ENCODE measurements at regions not wholly inside any gene's neighbourhood (a gene's known extent, or its start where the extent isn't known, plus 50 kb on each side); places are given as distances from the start of the nearest gene placed in this dataset.

DNA sequence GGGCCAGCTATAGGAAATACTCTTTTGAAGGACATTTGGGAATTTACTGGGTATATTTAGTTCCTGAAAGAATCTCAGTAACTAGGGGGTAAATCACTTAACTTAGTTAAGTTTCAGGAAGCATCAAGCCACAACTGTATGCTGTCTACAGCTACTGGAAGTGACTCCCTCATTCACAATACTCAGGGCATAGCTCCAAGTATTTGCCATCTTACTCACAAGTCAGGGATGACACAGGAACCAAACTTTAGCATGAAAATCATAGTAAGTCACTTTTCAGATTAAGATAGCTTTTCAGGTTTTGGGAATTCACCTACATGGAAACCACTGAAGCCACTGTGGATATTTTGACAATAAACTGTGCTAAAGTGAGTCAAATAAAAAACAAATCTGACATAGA lies 242.4 kb upstream of the ATP10B start:
- intact Hi-C loops (cut with DNase I): no loop called here
- no peak for TF ChIP-seq POLR2A (IDR thresholded peaks at IDR 0.05)
- TF ChIP-seq, protein P1, sequence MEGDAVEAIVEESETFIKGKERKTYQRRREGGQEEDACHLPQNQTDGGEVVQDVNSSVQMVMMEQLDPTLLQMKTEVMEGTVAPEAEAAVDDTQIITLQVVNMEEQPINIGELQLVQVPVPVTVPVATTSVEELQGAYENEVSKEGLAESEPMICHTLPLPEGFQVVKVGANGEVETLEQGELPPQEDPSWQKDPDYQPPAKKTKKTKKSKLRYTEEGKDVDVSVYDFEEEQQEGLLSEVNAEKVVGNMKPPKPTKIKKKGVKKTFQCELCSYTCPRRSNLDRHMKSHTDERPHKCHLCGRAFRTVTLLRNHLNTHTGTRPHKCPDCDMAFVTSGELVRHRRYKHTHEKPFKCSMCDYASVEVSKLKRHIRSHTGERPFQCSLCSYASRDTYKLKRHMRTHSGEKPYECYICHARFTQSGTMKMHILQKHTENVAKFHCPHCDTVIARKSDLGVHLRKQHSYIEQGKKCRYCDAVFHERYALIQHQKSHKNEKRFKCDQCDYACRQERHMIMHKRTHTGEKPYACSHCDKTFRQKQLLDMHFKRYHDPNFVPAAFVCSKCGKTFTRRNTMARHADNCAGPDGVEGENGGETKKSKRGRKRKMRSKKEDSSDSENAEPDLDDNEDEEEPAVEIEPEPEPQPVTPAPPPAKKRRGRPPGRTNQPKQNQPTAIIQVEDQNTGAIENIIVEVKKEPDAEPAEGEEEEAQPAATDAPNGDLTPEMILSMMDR (IDR thresholded peaks at IDR 0.05): no peak
- DNase-seq: no peak

DNA sequence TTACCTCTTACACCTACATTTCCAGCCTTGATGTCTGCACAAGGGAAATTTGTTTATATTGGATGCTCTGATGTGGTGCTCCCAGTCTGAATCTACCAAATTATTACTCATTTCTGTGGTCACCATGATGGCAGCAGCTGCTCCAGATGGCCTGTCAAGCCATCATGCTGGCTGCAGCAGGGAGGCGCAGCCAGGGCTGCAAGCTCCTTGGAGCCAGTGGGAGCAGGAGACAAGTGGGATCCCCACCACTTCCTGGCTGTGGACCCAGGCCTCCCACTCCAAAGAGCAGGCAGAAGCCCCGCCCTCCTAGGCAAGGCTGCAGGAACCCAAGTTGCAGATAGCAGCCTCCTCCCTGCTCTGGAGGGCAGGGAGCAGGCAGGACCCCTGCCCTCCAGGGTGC lies 241.1 kb upstream of the ATP10B start:
- H3K9me3 ChIP-seq (replicated peaks in 1 of 3): no peaks in the 10 kb centered on the region
- no peaks in the 10 kb centered on the region for H3K27me3 ChIP-seq
- DNase-seq: no peak
- H3K4me1 ChIP-seq (replicated peaks in 1 of 2): no peaks in the 10 kb centered on the region
- intact Hi-C loops (cut with DNase I): no loop called here
- no peaks in the 10 kb centered on the region for H3K36me3 ChIP-seq (replicated peaks in 1 of 2)
- H3K27ac ChIP-seq: no peak overlapping the region
- WGBS, 4 donors: 75 to 84% (median 80%) methylated on average over 1 to 2 of the region's 2 CpGs
- no peak for TF ChIP-seq POLR2A (IDR thresholded peaks at IDR 0.05)
- TF ChIP-seq, protein P1 (IDR thresholded peaks at IDR 0.05): no peak
- no peak overlapping the region for H3K4me3 ChIP-seq

More for the DNA sequence above, 242.4 kb upstream of the ATP10B start:
- no peaks in the 10 kb centered on the region for H3K36me3 ChIP-seq (replicated peaks in 1 of 2)
- H3K27me3 ChIP-seq: no peaks in the 10 kb centered on the region
- H3K9me3 ChIP-seq (replicated peaks in 1 of 3): no peaks in the 10 kb centered on the region
- H3K4me3 ChIP-seq: no peak overlapping the region
- no peak overlapping the region for H3K27ac ChIP-seq
- H3K4me1 ChIP-seq (replicated peaks in 1 of 2): no peaks in the 10 kb centered on the region

DNA sequence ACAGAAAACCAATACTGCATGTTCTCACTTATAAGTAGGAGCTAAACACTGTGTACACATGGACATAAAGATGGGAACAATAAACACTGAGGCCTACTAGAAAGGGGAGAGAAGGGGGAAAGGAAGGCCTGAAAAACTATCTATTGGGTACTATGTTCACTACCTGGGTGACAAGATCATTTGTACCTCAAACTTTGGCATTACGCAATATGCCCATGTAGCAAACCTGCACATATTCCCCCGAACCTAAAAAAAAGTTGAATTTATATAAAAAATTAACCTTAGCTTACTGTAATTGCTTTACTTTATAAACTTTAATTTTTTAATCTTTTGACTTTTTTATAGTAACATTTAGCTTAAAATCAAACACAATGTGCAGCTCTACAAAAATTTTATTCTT lies 237.6 kb upstream of the ATP10B start:
- Histone ChIP-seq H3K4me1 (replicated peaks in 1 of 2) (no peaks in the 10 kb centered on the region), H3K36me3 (replicated peaks in 1 of 2) (no peaks in the 10 kb centered on the region), H3K4me3 (no peak overlapping the region), H3K27me3 (no peaks in the 10 kb centered on the region), H3K27ac (no peak overlapping the region), H3K9me3 (replicated peaks in 1 of 3) (no peaks in the 10 kb centered on the region)
- 92 to 98% (median 96%) methylated on average over 2 of the region's 2 CpGs for WGBS, 4 donors
- intact Hi-C loops (cut with DNase I): no loop called here
- TF ChIP-seq POLR2A (IDR thresholded peaks at IDR 0.05): no peak
- TF ChIP-seq, protein P1 (IDR thresholded peaks at IDR 0.05): no peak
- DNase-seq: no peak

DNA sequence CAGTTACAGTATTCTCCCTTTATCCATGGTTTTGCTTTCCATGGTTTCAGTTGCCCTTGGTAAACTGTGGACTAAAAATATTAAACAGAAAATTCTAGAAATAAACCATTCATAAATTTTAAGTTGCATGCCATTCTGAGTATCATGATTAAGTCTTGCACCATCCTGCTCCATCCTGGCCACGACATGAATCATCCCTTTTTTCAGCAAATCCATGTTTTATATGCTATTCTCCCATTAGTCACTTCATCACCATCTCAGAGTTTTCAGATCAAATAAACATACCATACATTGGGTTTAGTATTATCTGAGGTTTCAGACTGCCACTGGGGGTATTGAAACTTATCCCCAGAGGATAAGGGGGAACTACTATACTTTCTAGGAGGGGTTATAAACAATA lies 234.4 kb upstream of the ATP10B start:
- WGBS, 4 donors: 25 to 43% (median 33%) methylated on average over 1 of the region's 1 CpG
- DNase-seq: no peak
- intact Hi-C loops (cut with DNase I): no loop called here
- Histone ChIP-seq H3K9me3 (replicated peaks in 1 of 3) (no peaks in the 10 kb centered on the region), H3K27ac (no peak overlapping the region), H3K4me1 (replicated peaks in 1 of 2) (no peaks in the 10 kb centered on the region), H3K27me3 (no peaks in the 10 kb centered on the region), H3K4me3 (no peak overlapping the region), H3K36me3 (replicated peaks in 1 of 2) (no peaks in the 10 kb centered on the region)
- TF ChIP-seq, protein P1 (IDR thresholded peaks at IDR 0.05): no peak
- no peak for TF ChIP-seq POLR2A (IDR thresholded peaks at IDR 0.05)

All from adrenal gland (tissue), 9 donors.